T-cell (primary cell): ENCODE measurements at regions not wholly inside any gene's neighbourhood (a gene's known extent, or its start where the extent isn't known, plus 50 kb on each side); places are given as distances from the start of the nearest gene placed in this dataset.

Source experiments
- ATAC-seq, 4 experiments: fragments of 200-7000 bp in 3 of 4; fragments of 150-1000 bp in 1 of 4; cut with Tn5 transposase; replicated peaks in 1 of 4; 1 replicate in 3 of 4; 2 replicates in 1 of 4; pipeline ENCODE4 v1.10.0; 2021; ENCODE audit warnings: moderate library complexity in 3 of 4, mild to moderate bottlenecking in 2 of 4, moderate number of reproducible peaks in 1 of 4
- CTCF ChIA-PET, 2 donors: fragments of 300-600 bp; sonication (Branson Sonifier 250); formaldehyde crosslinking; loops; one replicate each; lab custom pipeline; 2022; ENCODE audit warnings: antibody characterized with exemption in 2 of 2; lab: Charles Lee
- POLR2A ChIA-PET, 2 donors: fragments of 300-600 bp; sonication (Branson Sonifier 250); formaldehyde crosslinking; loops; one replicate each; lab custom pipeline; 2022; ENCODE audit warnings: antibody characterized with exemption in 2 of 2; lab: Charles Lee
- DNase-seq, 35 experiments: peaks; one replicate each; pipeline versions ENCODE4 v3.0.0 to v3.0.0-alpha.2; 2013 to 2023
- H3K27ac ChIP-seq: one replicate; pipeline ENCODE4 v1.5.1; 2013; ENCODE audit warnings: low read length
- H3K27me3 ChIP-seq, 2 experiments: replicated peaks in 1 of 2; 1 replicate in 1 of 2; 2 replicates in 1 of 2; pipeline versions ENCODE4 v1.6.1 to v1.7.0; 2013; ENCODE audit warnings: low read length in 1 of 2, mixed read lengths in 1 of 2; ENCODE audit not compliant: control insufficient read depth in 2 of 2, insufficient read depth in 2 of 2; ENCODE audit errors: extremely low read depth in 1 of 2
- H3K36me3 ChIP-seq, 2 donors: 1 replicate in 1 of 2; 2 replicates in 1 of 2; pipeline versions ENCODE4 v1.6.1 to v1.7.0; 2013; ENCODE audit warnings: low read length in 1 of 2; ENCODE audit not compliant: control insufficient read depth in 2 of 2, insufficient read depth in 1 of 2; ENCODE audit errors: extremely low read depth in 1 of 2
- H3K4me1 ChIP-seq, 2 experiments: 1 replicate in 1 of 2; 2 replicates in 1 of 2; pipeline versions ENCODE4 v1.6.1 to v1.7.0; 2013; ENCODE audit warnings: low read length in 2 of 2, mixed read lengths in 1 of 2; ENCODE audit not compliant: insufficient read depth in 2 of 2, control insufficient read depth in 1 of 2; ENCODE audit errors: extremely low read depth in 1 of 2
- H3K4me3 ChIP-seq, 2 donors: 1 replicate in 1 of 2; 2 replicates in 1 of 2; pipeline versions ENCODE4 v1.5.1 to v1.7.0; 2013; ENCODE audit warnings: mild to moderate bottlenecking in 2 of 2, low read length in 1 of 2, moderate library complexity in 1 of 2; ENCODE audit not compliant: control insufficient read depth in 1 of 2; ENCODE audit errors: extremely low read depth in 1 of 2
- H3K9me3 ChIP-seq: 2 replicates; pipeline ENCODE4 v1.7.0; 2013
- H3K27ac Mint-ChIP-seq, 2 donors: one replicate each; pipeline ENCODE4 v1.8.0; 2020 to 2021; ENCODE audit warnings: mild to moderate bottlenecking in 2 of 2, mixed read lengths in 2 of 2
- H3K27me3 Mint-ChIP-seq, 2 donors: one replicate each; pipeline ENCODE4 v1.8.0; 2021 to 2022; ENCODE audit warnings: mixed read lengths in 2 of 2
- H3K36me3 Mint-ChIP-seq: one replicate; pipeline ENCODE4 v1.8.0; 2021; ENCODE audit warnings: mixed read lengths
- H3K4me1 Mint-ChIP-seq, 3 donors: one replicate each; pipeline ENCODE4 v1.8.0; 2020 to 2022; ENCODE audit warnings: mixed read lengths in 3 of 3, mild to moderate bottlenecking in 1 of 3
- H3K4me3 Mint-ChIP-seq, 3 donors: one replicate each; pipeline ENCODE4 v1.8.0; 2020 to 2022; ENCODE audit warnings: mild to moderate bottlenecking in 3 of 3, mixed read lengths in 3 of 3, moderate library complexity in 3 of 3
- H3K9me3 Mint-ChIP-seq, 3 donors: one replicate each; pipeline ENCODE4 v1.8.0; 2020 to 2022; ENCODE audit warnings: mixed read lengths in 3 of 3
- WGBS: methylation state at CpG from one replicate; pipeline ENCODE4 v1.1.5; 2013; ENCODE audit warnings: missing lambda C conversion rate; ENCODE audit not compliant: insufficient coverage; 5-methylcytosine and 5-hydroxymethylcytosine counted together

DNA sequence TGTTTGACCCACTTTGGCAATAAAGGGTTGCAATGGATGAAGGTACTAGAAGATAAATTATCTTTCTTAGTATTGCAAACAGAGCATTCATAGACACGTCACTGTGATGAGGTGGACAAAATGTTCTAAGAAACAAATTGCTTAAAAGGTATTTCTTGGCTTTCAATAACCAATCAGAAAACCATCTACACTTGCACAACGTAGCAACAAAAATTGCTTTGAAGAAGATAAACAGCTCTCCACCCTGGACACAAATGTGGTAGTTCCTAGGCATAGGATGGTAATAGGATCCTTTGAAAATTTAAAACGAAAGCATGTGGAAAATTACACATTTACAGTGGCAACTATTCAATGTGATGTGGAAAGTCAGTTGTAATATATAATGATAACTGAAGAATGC, 439.9 kb upstream of the ETAA1 start:
- no peaks in the 10 kb centered on the region for H3K9me3 ChIP-seq
- H3K36me3 ChIP-seq: no peaks in the 10 kb centered on the region
- H3K36me3 Mint-ChIP-seq: no peaks in the 10 kb centered on the region
- no peak overlapping the region for H3K4me3 Mint-ChIP-seq
- H3K4me1 ChIP-seq: no peaks in the 10 kb centered on the region
- no peak overlapping the region for H3K4me3 ChIP-seq
- no peaks in the 10 kb centered on the region for H3K27me3 ChIP-seq
- H3K27me3 Mint-ChIP-seq: no peaks in the 10 kb centered on the region
- ATAC-seq (no peak), DNase-seq (no peak)
- 60% methylated on average over 1 of the region's 3 CpGs for WGBS
- ChIA-PET CTCF (no interaction called here), POLR2A (interaction anchor here in 1 of 2 donors (0.6 kb wide), 1 partner anchor 36 kb away, joined by 4 read pairs; no protein-coding TSS in a partner anchor)
- H3K27ac Mint-ChIP-seq: no peak overlapping the region
- H3K9me3 Mint-ChIP-seq: peaks cover 0 to 2% (median 0%) of the 10 kb centered on the region in 3 donors
- H3K27ac ChIP-seq: no peak overlapping the region
- no peaks in the 10 kb centered on the region for H3K4me1 Mint-ChIP-seq

DNA sequence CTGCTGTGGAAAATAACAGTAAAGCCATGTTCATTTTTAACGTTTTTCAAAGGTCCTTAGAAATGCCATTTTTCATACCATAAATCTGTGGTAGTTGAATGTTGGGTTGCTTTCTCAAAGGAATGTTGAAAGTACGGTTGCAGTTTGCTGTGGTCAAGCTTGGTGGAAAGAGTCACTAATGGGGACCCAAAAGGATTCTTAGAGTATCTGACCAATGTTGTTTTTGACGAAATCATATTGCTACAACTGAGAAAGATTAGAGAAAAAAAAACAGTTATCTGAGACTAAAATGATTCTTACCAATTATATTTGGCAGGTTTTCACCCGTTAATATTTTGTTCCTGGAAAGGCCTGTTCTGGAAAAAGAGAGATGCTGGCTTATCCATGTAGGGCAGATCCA, 439.5 kb upstream of the ETAA1 start:
- Mint-ChIP-seq H3K4me1 (no peaks in the 10 kb centered on the region), H3K9me3 (peaks cover 0 to 2% (median 0%) of the 10 kb centered on the region in 3 donors), H3K4me3 (no peak overlapping the region), H3K36me3 (no peaks in the 10 kb centered on the region), H3K27me3 (no peaks in the 10 kb centered on the region), H3K27ac (no peak overlapping the region)
- H3K27ac ChIP-seq: no peak overlapping the region
- no peak for DNase-seq
- H3K4me1 ChIP-seq: no peaks in the 10 kb centered on the region
- ChIA-PET POLR2A (interaction anchor here in 1 of 2 donors (0.6 kb wide), 1 partner anchor 17 kb away, joined by 3 read pairs; no protein-coding TSS in a partner anchor), CTCF (no interaction called here)
- whole genome bisulfite sequencing: 63% methylated on average over 1 of the region's 4 CpGs
- no peaks in the 10 kb centered on the region for H3K27me3 ChIP-seq
- H3K4me3 ChIP-seq: no peak overlapping the region
- no peaks in the 10 kb centered on the region for H3K9me3 ChIP-seq
- H3K36me3 ChIP-seq: no peaks in the 10 kb centered on the region
- no peak for ATAC-seq

DNA sequence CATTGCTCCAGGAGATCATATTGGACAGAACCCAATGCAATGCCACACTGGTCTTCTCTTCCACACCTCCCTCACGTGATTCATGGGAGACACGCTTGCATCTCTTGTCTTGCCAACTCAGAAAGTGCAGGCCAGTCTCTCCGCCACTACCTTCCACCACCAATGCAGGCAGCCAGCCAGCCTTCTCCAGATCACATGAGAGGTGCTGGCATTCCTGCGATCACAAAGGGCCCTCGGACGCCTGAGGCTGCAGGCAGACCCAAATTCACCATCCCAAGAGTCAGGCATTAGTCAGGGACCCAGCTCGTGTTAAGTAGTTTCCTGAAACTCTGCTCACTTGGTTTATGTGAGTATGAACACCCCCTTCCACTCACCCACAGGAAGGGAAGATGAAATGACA, 437.0 kb upstream of the ETAA1 start:
- H3K9me3 Mint-ChIP-seq: peaks cover 0 to 4% (median 2%) of the 10 kb centered on the region in 3 donors
- H3K4me3 Mint-ChIP-seq: no peak overlapping the region
- POLR2A ChIA-PET: no interaction called here
- H3K4me1 Mint-ChIP-seq: no peaks in the 10 kb centered on the region
- no peaks in the 10 kb centered on the region for H3K27me3 Mint-ChIP-seq
- Histone ChIP-seq H3K36me3 (no peaks in the 10 kb centered on the region), H3K4me1 (no peaks in the 10 kb centered on the region), H3K4me3 (no peak overlapping the region), H3K9me3 (no peaks in the 10 kb centered on the region), H3K27ac (no peak overlapping the region), H3K27me3 (no peaks in the 10 kb centered on the region)
- no peaks in the 10 kb centered on the region for H3K36me3 Mint-ChIP-seq
- DNase-seq (no peak), ATAC-seq (no peak)
- 83% methylated on average over 3 of the region's 7 CpGs for WGBS
- CTCF ChIA-PET: no interaction called here
- H3K27ac Mint-ChIP-seq: no peak overlapping the region

DNA sequence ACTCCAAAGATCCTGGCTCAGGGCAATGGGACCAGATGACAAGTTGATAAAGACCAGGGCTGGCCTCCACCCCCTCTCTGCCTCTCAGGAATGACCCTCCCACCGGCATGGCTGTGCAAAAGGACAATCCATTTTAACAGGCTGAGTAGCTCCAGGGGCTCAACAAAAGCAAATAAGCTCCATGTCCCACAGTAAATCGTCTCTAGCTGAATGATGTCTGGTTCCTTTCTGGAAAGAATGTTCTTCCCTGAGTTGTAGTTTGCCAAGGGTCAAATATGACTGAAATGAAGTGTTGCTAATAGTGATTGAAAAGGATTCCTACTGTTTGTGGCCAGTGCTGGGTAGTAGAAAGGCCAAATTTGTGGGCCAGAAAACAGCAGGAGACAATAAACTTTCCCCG, 434.4 kb upstream of the ETAA1 start:
- CTCF ChIA-PET: no interaction called here
- POLR2A ChIA-PET: no interaction called here
- H3K9me3 Mint-ChIP-seq: peaks cover 0 to 4% (median 0%) of the 10 kb centered on the region in 3 donors
- H3K27me3 ChIP-seq: no peaks in the 10 kb centered on the region
- DNase-seq (no peak), ATAC-seq (no peak)
- H3K36me3 ChIP-seq: no peaks in the 10 kb centered on the region
- H3K27ac Mint-ChIP-seq: no peak overlapping the region
- H3K4me3 ChIP-seq: no peak overlapping the region
- H3K36me3 Mint-ChIP-seq: no peaks in the 10 kb centered on the region
- no peaks in the 10 kb centered on the region for H3K27me3 Mint-ChIP-seq
- no peaks in the 10 kb centered on the region for H3K4me1 Mint-ChIP-seq
- no peaks in the 10 kb centered on the region for H3K9me3 ChIP-seq
- no peak overlapping the region for H3K4me3 Mint-ChIP-seq
- no peaks in the 10 kb centered on the region for H3K4me1 ChIP-seq
- 60% methylated on average over 2 of the region's 3 CpGs for WGBS
- H3K27ac ChIP-seq: no peak overlapping the region

DNA sequence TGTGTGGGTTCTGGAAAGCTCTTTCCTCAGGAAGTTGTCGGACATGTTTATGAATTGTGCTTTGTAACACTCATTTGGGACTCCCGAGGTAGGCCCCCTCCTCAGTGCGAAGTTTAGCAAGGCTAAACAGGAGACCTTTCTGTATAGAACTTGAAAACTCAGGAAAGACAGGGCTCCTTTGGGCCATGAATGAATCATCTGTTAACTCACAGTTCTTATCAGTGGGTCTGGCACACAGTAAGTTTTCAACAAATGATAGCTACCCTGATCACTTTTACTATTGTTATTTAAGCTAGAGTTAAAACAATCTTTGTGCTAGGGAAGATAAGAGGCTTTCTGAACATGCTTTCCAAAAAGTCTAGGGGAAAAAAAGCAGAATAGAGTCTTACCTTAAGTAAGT, 430.5 kb upstream of the ETAA1 start:
- H3K9me3 Mint-ChIP-seq: peaks cover 0 to 4% (median 0%) of the 10 kb centered on the region in 3 donors
- ChIA-PET POLR2A (no interaction called here), CTCF (no interaction called here)
- 72% methylated on average over 2 of the region's 3 CpGs for WGBS
- no peaks in the 10 kb centered on the region for H3K27me3 Mint-ChIP-seq
- H3K27ac Mint-ChIP-seq: no peak overlapping the region
- H3K4me1 Mint-ChIP-seq: no peaks in the 10 kb centered on the region
- H3K4me3 Mint-ChIP-seq: no peak overlapping the region
- no peaks in the 10 kb centered on the region for H3K27me3 ChIP-seq
- no peak overlapping the region for H3K27ac ChIP-seq
- H3K4me3 ChIP-seq: no peak overlapping the region
- DNase-seq (no peak), ATAC-seq (no peak)
- no peaks in the 10 kb centered on the region for H3K36me3 Mint-ChIP-seq
- no peaks in the 10 kb centered on the region for H3K36me3 ChIP-seq
- H3K4me1 ChIP-seq: no peaks in the 10 kb centered on the region
- H3K9me3 ChIP-seq: no peaks in the 10 kb centered on the region

DNA sequence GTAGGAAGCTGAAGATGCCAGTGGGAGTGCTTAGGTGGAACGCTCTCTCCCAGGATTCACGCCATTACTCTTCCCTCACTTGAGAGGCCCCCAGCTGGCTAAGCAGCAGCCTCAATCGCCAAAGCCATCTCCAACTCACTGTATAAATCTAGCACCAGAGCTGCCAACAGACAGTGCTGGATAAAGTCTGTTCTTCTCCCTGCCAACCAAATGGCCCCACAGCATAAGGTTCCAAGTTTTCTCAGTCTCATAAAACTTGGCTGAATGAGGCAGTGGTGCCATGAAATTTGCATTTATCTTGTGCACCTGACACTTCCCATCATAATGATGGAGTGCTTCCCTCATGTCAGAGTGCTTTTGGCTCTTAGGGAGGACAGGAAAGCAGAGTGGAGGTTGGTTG, 428.2 kb upstream of the ETAA1 start:
- H3K4me1 ChIP-seq: no peaks in the 10 kb centered on the region
- DNase-seq (no peak), ATAC-seq (no peak)
- CTCF ChIA-PET: no interaction called here
- no peaks in the 10 kb centered on the region for H3K4me1 Mint-ChIP-seq
- H3K27me3 Mint-ChIP-seq: no peaks in the 10 kb centered on the region
- no peaks in the 10 kb centered on the region for H3K9me3 ChIP-seq
- no peak overlapping the region for H3K27ac ChIP-seq
- H3K36me3 Mint-ChIP-seq: no peaks in the 10 kb centered on the region
- no peaks in the 10 kb centered on the region for H3K27me3 ChIP-seq
- H3K27ac Mint-ChIP-seq: no peak overlapping the region
- H3K4me3 ChIP-seq: no peak overlapping the region
- peaks cover 0 to 2% (median under 1%) of the 10 kb centered on the region in 3 donors for H3K9me3 Mint-ChIP-seq
- POLR2A ChIA-PET: no interaction called here
- WGBS: 89% methylated on average over 2 of the region's 3 CpGs
- H3K4me3 Mint-ChIP-seq: no peak overlapping the region
- no peaks in the 10 kb centered on the region for H3K36me3 ChIP-seq

DNA sequence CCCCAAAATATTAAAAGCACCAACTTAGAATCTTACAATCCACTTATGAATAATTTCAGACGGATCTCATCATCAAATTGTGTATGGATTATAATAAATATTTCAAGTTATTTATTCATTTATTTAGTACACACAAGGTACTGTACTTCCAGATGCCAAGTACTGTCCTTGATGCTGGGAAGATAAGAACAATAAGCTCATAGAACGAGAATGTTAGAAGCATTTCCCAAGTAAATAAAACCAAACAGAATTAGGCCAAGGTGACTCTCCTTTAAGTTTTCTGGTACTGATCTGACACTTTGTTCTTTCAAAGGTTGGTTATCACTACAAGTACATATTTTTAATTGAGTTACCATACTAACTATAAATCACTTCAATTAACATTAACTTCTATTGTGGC, 416.1 kb upstream of the ETAA1 start:
- Histone ChIP-seq H3K27ac (no peak overlapping the region), H3K4me3 (no peak overlapping the region), H3K27me3 (no peaks in the 10 kb centered on the region), H3K9me3 (no peaks in the 10 kb centered on the region), H3K4me1 (no peaks in the 10 kb centered on the region), H3K36me3 (no peaks in the 10 kb centered on the region)
- H3K27ac Mint-ChIP-seq: no peak overlapping the region
- no peak overlapping the region for H3K4me3 Mint-ChIP-seq
- CTCF ChIA-PET: no interaction called here
- DNase-seq (no peak), ATAC-seq (no peak)
- POLR2A ChIA-PET: no interaction called here
- H3K9me3 Mint-ChIP-seq: peaks cover 0 to 17% (median 6%) of the 10 kb centered on the region in 3 donors
- no peaks in the 10 kb centered on the region for H3K4me1 Mint-ChIP-seq
- no peaks in the 10 kb centered on the region for H3K27me3 Mint-ChIP-seq
- no peaks in the 10 kb centered on the region for H3K36me3 Mint-ChIP-seq
- no CpG with 5 or more reads among the region's 2 CpGs for WGBS
